WTC11 (cell line): ENCODE measurements at regions not wholly inside any gene's neighbourhood (a gene's known extent, or its start where the extent isn't known, plus 50 kb on each side); places are given as distances from the start of the nearest gene placed in this dataset.

Source experiments
- MAX ChIP-seq: sonication (generic); formaldehyde crosslinking; IDR thresholded peaks from 2 replicates; pipeline ENCODE4 v1.8.0; 2022; ENCODE audit warnings: mild to moderate bottlenecking, missing genetic modification reagents
- MYBL2 ChIP-seq: sonication (generic); formaldehyde crosslinking; IDR thresholded peaks from 2 replicates; pipeline ENCODE4 v1.8.1; 2023; ENCODE audit warnings: mild to moderate bottlenecking, moderate library complexity, missing genetic modification reagents
- NFYB ChIP-seq: sonication (generic); formaldehyde crosslinking; conservative IDR thresholded peaks from 2 replicates; pipeline ENCODE4 v1.8.0; 2022; ENCODE audit warnings: low read depth, missing genetic modification reagents
- ZNF423 ChIP-seq: fragments of 250-450 bp; sonication (Bioruptor Pico); IDR thresholded peaks from 2 replicates; pipeline ENCODE4 v2.1.2; 2022; ENCODE audit warnings: mild to moderate bottlenecking, moderate library complexity
- TF ChIP-seq, protein P1 (sequence below): fragments of 200-600 bp; IDR thresholded peaks from 2 replicates; pipeline ENCODE4 v1.8.0; 2022; ENCODE audit warnings: antibody characterized with exemption
- TF ChIP-seq, protein P2 (sequence below): sonication (generic); formaldehyde crosslinking; IDR thresholded peaks from 2 replicates; pipeline ENCODE4 v1.8.1; 2023; ENCODE audit warnings: mild to moderate bottlenecking, missing genetic modification reagents, moderate library complexity
- TF ChIP-seq, protein P3 (sequence below): sonication (generic); formaldehyde crosslinking; IDR thresholded peaks from 2 replicates; pipeline ENCODE4 v1.8.0; 2022; ENCODE audit warnings: missing genetic modification reagents
- TF ChIP-seq, protein P4 (sequence below): sonication (generic); formaldehyde crosslinking; conservative IDR thresholded peaks from 2 replicates; pipeline ENCODE4 v1.8.1; 2022; ENCODE audit warnings: mild to moderate bottlenecking, missing genetic modification reagents

GRCh38 chr12:89858718-89859117 is 150.1 kb upstream of the ATP2B1 start:
- TF ChIP-seq, protein P1, sequence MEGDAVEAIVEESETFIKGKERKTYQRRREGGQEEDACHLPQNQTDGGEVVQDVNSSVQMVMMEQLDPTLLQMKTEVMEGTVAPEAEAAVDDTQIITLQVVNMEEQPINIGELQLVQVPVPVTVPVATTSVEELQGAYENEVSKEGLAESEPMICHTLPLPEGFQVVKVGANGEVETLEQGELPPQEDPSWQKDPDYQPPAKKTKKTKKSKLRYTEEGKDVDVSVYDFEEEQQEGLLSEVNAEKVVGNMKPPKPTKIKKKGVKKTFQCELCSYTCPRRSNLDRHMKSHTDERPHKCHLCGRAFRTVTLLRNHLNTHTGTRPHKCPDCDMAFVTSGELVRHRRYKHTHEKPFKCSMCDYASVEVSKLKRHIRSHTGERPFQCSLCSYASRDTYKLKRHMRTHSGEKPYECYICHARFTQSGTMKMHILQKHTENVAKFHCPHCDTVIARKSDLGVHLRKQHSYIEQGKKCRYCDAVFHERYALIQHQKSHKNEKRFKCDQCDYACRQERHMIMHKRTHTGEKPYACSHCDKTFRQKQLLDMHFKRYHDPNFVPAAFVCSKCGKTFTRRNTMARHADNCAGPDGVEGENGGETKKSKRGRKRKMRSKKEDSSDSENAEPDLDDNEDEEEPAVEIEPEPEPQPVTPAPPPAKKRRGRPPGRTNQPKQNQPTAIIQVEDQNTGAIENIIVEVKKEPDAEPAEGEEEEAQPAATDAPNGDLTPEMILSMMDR: no peak
- TF ChIP-seq, protein P2, sequence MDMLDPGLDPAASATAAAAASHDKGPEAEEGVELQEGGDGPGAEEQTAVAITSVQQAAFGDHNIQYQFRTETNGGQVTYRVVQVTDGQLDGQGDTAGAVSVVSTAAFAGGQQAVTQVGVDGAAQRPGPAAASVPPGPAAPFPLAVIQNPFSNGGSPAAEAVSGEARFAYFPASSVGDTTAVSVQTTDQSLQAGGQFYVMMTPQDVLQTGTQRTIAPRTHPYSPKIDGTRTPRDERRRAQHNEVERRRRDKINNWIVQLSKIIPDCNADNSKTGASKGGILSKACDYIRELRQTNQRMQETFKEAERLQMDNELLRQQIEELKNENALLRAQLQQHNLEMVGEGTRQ: no peak
- TF ChIP-seq NFYB (CRISPR knock-in tag) (no peak), ZNF423 (CRISPR knock-in tag) (no peak), MYBL2 (CRISPR knock-in tag) (no peak), MAX (no peak)
- TF ChIP-seq, protein P3, sequence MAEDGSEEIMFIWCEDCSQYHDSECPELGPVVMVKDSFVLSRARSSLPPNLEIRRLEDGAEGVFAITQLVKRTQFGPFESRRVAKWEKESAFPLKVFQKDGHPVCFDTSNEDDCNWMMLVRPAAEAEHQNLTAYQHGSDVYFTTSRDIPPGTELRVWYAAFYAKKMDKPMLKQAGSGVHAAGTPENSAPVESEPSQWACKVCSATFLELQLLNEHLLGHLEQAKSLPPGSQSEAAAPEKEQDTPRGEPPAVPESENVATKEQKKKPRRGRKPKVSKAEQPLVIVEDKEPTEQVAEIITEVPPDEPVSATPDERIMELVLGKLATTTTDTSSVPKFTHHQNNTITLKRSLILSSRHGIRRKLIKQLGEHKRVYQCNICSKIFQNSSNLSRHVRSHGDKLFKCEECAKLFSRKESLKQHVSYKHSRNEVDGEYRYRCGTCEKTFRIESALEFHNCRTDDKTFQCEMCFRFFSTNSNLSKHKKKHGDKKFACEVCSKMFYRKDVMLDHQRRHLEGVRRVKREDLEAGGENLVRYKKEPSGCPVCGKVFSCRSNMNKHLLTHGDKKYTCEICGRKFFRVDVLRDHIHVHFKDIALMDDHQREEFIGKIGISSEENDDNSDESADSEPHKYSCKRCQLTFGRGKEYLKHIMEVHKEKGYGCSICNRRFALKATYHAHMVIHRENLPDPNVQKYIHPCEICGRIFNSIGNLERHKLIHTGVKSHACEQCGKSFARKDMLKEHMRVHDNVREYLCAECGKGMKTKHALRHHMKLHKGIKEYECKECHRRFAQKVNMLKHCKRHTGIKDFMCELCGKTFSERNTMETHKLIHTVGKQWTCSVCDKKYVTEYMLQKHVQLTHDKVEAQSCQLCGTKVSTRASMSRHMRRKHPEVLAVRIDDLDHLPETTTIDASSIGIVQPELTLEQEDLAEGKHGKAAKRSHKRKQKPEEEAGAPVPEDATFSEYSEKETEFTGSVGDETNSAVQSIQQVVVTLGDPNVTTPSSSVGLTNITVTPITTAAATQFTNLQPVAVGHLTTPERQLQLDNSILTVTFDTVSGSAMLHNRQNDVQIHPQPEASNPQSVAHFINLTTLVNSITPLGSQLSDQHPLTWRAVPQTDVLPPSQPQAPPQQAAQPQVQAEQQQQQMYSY (CRISPR knock-in tag): no peak
- TF ChIP-seq, protein P4, sequence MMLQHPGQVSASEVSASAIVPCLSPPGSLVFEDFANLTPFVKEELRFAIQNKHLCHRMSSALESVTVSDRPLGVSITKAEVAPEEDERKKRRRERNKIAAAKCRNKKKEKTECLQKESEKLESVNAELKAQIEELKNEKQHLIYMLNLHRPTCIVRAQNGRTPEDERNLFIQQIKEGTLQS: no peak
